CD14-positive monocyte (primary cell): ENCODE measurements at regions not wholly inside any gene's neighbourhood (a gene's known extent, or its start where the extent isn't known, plus 50 kb on each side); places are given as distances from the start of the nearest gene placed in this dataset.

Source experiments
- DNase-seq, 3 donors: peaks; one replicate each; pipeline ENCODE4 v3.0.0-alpha.2; 2011 to 2022
- H2AFZ ChIP-seq: 2 replicates; pipeline ENCODE4 v1.6.0; 2012; ENCODE audit warnings: mild to moderate bottlenecking, low read depth, low read length, inconsistent platforms; ENCODE audit not compliant: insufficient read depth, poor library complexity, severe bottlenecking
- H3K27ac ChIP-seq, 2 donors: 1 replicate in 1 of 2; 2 replicates in 1 of 2; pipeline ENCODE4 v1.5.1; 2012 to 2013; ENCODE audit warnings: low read length in 2 of 2, control low read depth in 1 of 2, inconsistent platforms in 1 of 2, low read depth in 1 of 2, mild to moderate bottlenecking in 1 of 2
- H3K27me3 ChIP-seq, 2 donors: one replicate each; pipeline versions ENCODE4 v1.6.0 to v1.6.1; 2011 to 2013; ENCODE audit warnings: low read length in 2 of 2; ENCODE audit not compliant: control insufficient read depth in 2 of 2, insufficient read depth in 2 of 2
- H3K36me3 ChIP-seq, 2 donors: replicated peaks in 1 of 2; 1 replicate in 1 of 2; 2 replicates in 1 of 2; pipeline versions ENCODE4 v1.5.1 to v1.6.1; 2012 to 2013; ENCODE audit warnings: low read length in 2 of 2, control low read depth in 1 of 2, inconsistent platforms in 1 of 2, mild to moderate bottlenecking in 1 of 2; ENCODE audit not compliant: insufficient read depth in 2 of 2, control insufficient read depth in 1 of 2
- H3K4me1 ChIP-seq, 2 donors: 1 replicate in 1 of 2; 2 replicates in 1 of 2; pipeline versions ENCODE4 v1.5.1 to v1.6.1; 2012 to 2013; ENCODE audit warnings: low read length in 2 of 2, control low read depth in 1 of 2, inconsistent platforms in 1 of 2, mild to moderate bottlenecking in 1 of 2, moderate library complexity in 1 of 2; ENCODE audit not compliant: insufficient read depth in 2 of 2, control insufficient read depth in 1 of 2
- H3K4me2 ChIP-seq: replicated peaks from 2 replicates; pipeline ENCODE3; 2012; ENCODE audit warnings: low read length, moderate library complexity, mild to moderate bottlenecking; ENCODE audit not compliant: poor library complexity, severe bottlenecking; ENCODE audit errors: extremely low read depth
- H3K4me3 ChIP-seq, 3 experiments: fragments of 200-600 bp in 1 of 3; sonication (generic) in 1 of 3; replicated peaks in 1 of 3; 1 replicate in 2 of 3; 2 replicates in 1 of 3; pipeline ENCODE4 v1.5.1; 2011 to 2013; ENCODE audit warnings: low read length in 3 of 3, mild to moderate bottlenecking in 3 of 3, control low read depth in 2 of 3, low read depth in 2 of 3, inconsistent platforms in 1 of 3, moderate library complexity in 1 of 3
- H3K79me2 ChIP-seq: 2 replicates; pipeline ENCODE4 v1.6.0; 2012; ENCODE audit warnings: mild to moderate bottlenecking, control low read depth, inconsistent platforms, low read length, moderate library complexity; ENCODE audit not compliant: insufficient read depth
- H3K9ac ChIP-seq: 2 replicates; pipeline ENCODE4 v1.6.0; 2017; ENCODE audit warnings: low read length, mild to moderate bottlenecking; ENCODE audit not compliant: insufficient read depth, poor library complexity, severe bottlenecking
- H3K9me3 ChIP-seq, 2 donors: replicated peaks in 1 of 2; 1 replicate in 1 of 2; 2 replicates in 1 of 2; pipeline versions ENCODE4 v1.5.1 to v1.6.1; 2012 to 2013; ENCODE audit warnings: low read length in 2 of 2, control low read depth in 1 of 2; ENCODE audit not compliant: control insufficient read depth in 1 of 2, insufficient read depth in 1 of 2
- H4K20me1 ChIP-seq: 2 replicates; pipeline ENCODE4 v1.6.0; 2012; ENCODE audit warnings: mild to moderate bottlenecking, low read length, control low read depth, moderate library complexity; ENCODE audit not compliant: insufficient read depth
- H3K27ac Mint-ChIP-seq, 7 donors: one replicate each; pipeline ENCODE4 v1.8.0; 2020; ENCODE audit warnings: mild to moderate bottlenecking in 7 of 7, mixed read lengths in 7 of 7, moderate library complexity in 6 of 7, inconsistent platforms in 2 of 7
- H3K27me3 Mint-ChIP-seq, 3 donors: one replicate each; pipeline ENCODE4 v1.8.0; 2021 to 2022; ENCODE audit warnings: low read depth in 3 of 3, mild to moderate bottlenecking in 3 of 3, mixed read lengths in 3 of 3, moderate library complexity in 3 of 3, inconsistent platforms in 1 of 3
- H3K36me3 Mint-ChIP-seq, 2 donors: one replicate each; pipeline ENCODE4 v1.8.0; 2020; ENCODE audit warnings: mixed read lengths in 2 of 2, inconsistent platforms in 1 of 2, mild to moderate bottlenecking in 1 of 2
- H3K4me1 Mint-ChIP-seq: one replicate; pipeline ENCODE4 v1.8.0; 2020; ENCODE audit warnings: mild to moderate bottlenecking, mixed read lengths
- H3K4me3 Mint-ChIP-seq, 2 donors: one replicate each; pipeline ENCODE4 v1.8.0; 2020; ENCODE audit warnings: mild to moderate bottlenecking in 2 of 2, mixed read lengths in 2 of 2, moderate library complexity in 1 of 2
- H3K9me3 Mint-ChIP-seq, 7 donors: one replicate each; pipeline ENCODE4 v1.8.0; 2020 to 2022; ENCODE audit warnings: mixed read lengths in 7 of 7, mild to moderate bottlenecking in 6 of 7, moderate library complexity in 6 of 7, inconsistent platforms in 2 of 7
- CTCF ChIP-seq: fragments of 200-600 bp; IDR thresholded peaks from one replicate; pipeline ENCODE4 v1.8.0; 2022; ENCODE audit warnings: antibody characterized with exemption, mild to moderate bottlenecking
- WGBS: methylation state at CpG from one replicate; pipeline ENCODE4 v1.1.5; 2013; ENCODE audit warnings: missing lambda C conversion rate; ENCODE audit not compliant: insufficient coverage; 5-methylcytosine and 5-hydroxymethylcytosine counted together
- intact Hi-C, 2 donors: fragments of 100-400 bp; cut with micrococcal nuclease; formaldehyde crosslinking; loops; one replicate each; pipeline versions ENCODE4 v1.15.0 to v1.15.1; 2023

DNA sequence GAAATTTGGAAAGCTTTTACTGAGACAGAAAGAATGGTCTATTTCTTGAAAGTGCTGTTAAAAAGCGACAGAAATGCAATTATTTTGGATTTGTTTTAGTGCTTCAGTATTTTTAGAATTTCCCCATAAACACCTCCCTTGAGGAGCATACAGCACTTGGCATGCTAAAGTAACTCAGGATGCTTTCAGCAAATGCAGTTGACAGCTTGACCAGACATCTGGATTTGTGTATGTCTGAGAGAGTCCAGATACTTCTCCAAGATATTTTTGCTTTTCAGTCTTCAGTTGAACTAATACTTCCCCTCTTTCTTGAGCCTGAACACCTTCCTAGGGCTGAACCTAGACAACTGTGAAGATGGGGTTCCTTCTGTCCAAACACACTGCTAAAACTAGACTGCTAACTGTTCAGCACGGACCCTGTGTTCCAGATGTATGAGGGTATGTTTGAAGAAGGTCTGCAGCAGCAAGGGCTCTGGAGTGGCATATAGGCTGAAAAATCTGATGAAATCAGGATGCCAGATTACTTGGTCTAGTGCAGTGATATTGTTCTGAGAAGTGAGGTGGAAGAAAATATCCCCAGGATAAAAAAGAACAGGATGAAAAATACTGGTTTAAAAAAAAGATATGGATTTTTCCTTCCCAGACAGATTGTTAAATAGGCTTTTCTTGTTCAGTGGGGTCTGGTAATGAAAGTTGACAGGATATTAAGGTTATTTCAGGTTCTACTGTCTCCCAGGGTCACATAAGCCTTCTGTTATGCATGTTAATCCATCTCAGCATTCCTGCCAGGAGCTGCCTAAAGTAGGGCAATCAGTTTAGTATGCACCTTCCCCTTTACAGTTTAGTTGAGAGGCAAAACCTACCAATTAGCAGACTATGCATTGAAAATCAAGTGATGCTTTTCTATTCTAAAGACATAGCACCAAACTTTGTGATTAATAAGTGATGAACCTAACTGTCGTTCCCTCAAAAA lies 516.9 kb upstream of the TBL1XR1 start:
- no peaks in the 10 kb centered on the region for H3K9me3 ChIP-seq
- Mint-ChIP-seq H3K27me3 (no peaks in the 10 kb centered on the region), H3K27ac (no peak overlapping the region), H3K36me3 (no peaks in the 10 kb centered on the region), H3K4me3 (no peak overlapping the region), H3K4me1 (peaks cover 27% of the 10 kb centered on the region), H3K9me3 (peaks cover 0 to 3% (median 0%) of the 10 kb centered on the region in 7 donors)
- no peaks in the 10 kb centered on the region for H3K27me3 ChIP-seq
- intact Hi-C loops, result no loop called here
- H3K9ac ChIP-seq, result no peak overlapping the region
- H4K20me1 ChIP-seq, result no peaks in the 10 kb centered on the region
- no peaks in the 10 kb centered on the region for H3K36me3 ChIP-seq
- H3K4me2 ChIP-seq, result no peak overlapping the region
- no peak overlapping the region for H3K4me3 ChIP-seq
- peak overlapping the region; percentile 0 for H2AFZ ChIP-seq
- 80% methylated on average over 1 of the region's 3 CpGs for WGBS
- H3K4me1 ChIP-seq, result peaks cover 20 to 28% of the 10 kb centered on the region in 2 donors
- TF ChIP-seq CTCF, result no peak
- no peaks in the 10 kb centered on the region for H3K79me2 ChIP-seq
- DNase-seq, result no peak
- H3K27ac ChIP-seq, result no peak overlapping the region

DNA sequence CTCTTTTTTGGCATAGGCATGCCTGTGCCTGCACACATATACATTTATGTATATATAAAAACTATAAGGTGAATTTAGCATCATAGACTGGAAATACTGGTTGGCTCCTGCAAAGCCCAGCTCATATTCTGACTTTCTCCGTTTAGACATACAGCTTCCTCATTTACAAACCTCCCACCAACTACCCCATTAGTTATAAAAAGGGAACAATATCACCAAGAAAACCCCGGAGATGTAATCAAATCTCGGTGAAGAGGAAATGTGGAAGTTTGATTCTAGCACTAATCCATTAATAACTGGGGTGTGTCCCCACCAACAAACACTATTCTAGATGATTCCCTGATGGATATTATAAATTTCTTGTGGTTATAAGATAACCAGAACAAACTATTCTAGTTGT lies 517.7 kb upstream of the TBL1XR1 start:
- H3K9me3 Mint-ChIP-seq, result peaks cover 0 to 3% (median 0%) of the 10 kb centered on the region in 7 donors

More for the DNA sequence above, 517.7 kb upstream of the TBL1XR1 start:
- TF ChIP-seq CTCF, result no peak
- Mint-ChIP-seq H3K36me3 (no peaks in the 10 kb centered on the region), H3K4me3 (peak overlapping the region in 1 of 2 donors; percentile 33), H3K4me1 (peaks cover 29% of the 10 kb centered on the region), H3K27me3 (no peaks in the 10 kb centered on the region), H3K27ac (peak overlapping the region in 1 of 7 donors; percentile 2)
- peak; percentile 56 to 75 (median 71) for DNase-seq
- Histone ChIP-seq H3K9ac (no peak overlapping the region), H3K4me3 (peak overlapping the region in 1 of 3 experiments; percentile 19), H4K20me1 (no peaks in the 10 kb centered on the region), H3K36me3 (no peaks in the 10 kb centered on the region), H3K27me3 (no peaks in the 10 kb centered on the region), H3K27ac (no peak overlapping the region), H3K9me3 (no peaks in the 10 kb centered on the region), H3K79me2 (no peaks in the 10 kb centered on the region), H2AFZ (no peak overlapping the region), H3K4me2 (peak overlapping the region; percentile 44), H3K4me1 (peaks cover 20 to 28% of the 10 kb centered on the region in 2 donors)
- intact Hi-C loops, result no loop called here
- WGBS, result no CpG with 5 or more reads among the region's 3 CpGs
